ENCODE measurements at regions not wholly inside any gene's neighbourhood (a gene's known extent, or its start where the extent isn't known, plus 50 kb on each side); places are given as distances from the start of the nearest gene placed in this dataset.

- Mint-ChIP-seq H3K36me3 (ENCODE audit: low read depth) (no peaks in the 10 kb centered on the region), H3K4me3 (no peak overlapping the region), H3K4me1 (no peaks in the 10 kb centered on the region), H3K27ac (no peak overlapping the region), H3K9me3 (no peaks in the 10 kb centered on the region), H3K27me3 (ENCODE audit: insufficient read depth, low read depth, poor library complexity) (no peaks in the 10 kb centered on the region)
- Histone ChIP-seq H2AFZ (no peak overlapping the region), H4K20me1 (replicated peaks; ENCODE audit: insufficient read depth) (no peaks in the 10 kb centered on the region), H3F3A (replicated peaks; ENCODE audit: low read depth) (no peaks in the 10 kb centered on the region), H3K27me3 (ENCODE audit: insufficient read depth) (no peaks in the 10 kb centered on the region), H3K9me2 (ENCODE audit: insufficient read depth) (no peaks in the 10 kb centered on the region), H3K79me2 (replicated peaks; ENCODE audit: insufficient read depth) (no peaks in the 10 kb centered on the region), H3K27ac (ENCODE audit: low read depth) (no peak overlapping the region), H3K4me2 (no peak overlapping the region), H3K4me3 (no peak overlapping the region), H3K4me1 (ENCODE audit: insufficient read depth) (no peaks in the 10 kb centered on the region), H3K36me3 (ENCODE audit: insufficient read depth) (no peaks in the 10 kb centered on the region)
- no peak for DNase-seq (ENCODE audit: low spot score)
- no peak for ATAC-seq
- TF ChIP-seq NANOG (IDR thresholded peaks at IDR 0.05; ENCODE audit: borderline replicate concordance): no peak
- TF ChIP-seq CREB1 (CRISPR knock-in tag; IDR thresholded peaks at IDR 0.05; ENCODE audit: low read depth): no peak
- TF ChIP-seq, protein P1, sequence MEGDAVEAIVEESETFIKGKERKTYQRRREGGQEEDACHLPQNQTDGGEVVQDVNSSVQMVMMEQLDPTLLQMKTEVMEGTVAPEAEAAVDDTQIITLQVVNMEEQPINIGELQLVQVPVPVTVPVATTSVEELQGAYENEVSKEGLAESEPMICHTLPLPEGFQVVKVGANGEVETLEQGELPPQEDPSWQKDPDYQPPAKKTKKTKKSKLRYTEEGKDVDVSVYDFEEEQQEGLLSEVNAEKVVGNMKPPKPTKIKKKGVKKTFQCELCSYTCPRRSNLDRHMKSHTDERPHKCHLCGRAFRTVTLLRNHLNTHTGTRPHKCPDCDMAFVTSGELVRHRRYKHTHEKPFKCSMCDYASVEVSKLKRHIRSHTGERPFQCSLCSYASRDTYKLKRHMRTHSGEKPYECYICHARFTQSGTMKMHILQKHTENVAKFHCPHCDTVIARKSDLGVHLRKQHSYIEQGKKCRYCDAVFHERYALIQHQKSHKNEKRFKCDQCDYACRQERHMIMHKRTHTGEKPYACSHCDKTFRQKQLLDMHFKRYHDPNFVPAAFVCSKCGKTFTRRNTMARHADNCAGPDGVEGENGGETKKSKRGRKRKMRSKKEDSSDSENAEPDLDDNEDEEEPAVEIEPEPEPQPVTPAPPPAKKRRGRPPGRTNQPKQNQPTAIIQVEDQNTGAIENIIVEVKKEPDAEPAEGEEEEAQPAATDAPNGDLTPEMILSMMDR (conservative IDR thresholded peaks at IDR 0.05; ENCODE audit: low read depth in 2 of 2): no peak
- TF ChIP-seq STAT1 (IDR thresholded peaks at IDR 0.05; ENCODE audit: unreplicated experiment): no peak
- TF ChIP-seq, protein P2, sequence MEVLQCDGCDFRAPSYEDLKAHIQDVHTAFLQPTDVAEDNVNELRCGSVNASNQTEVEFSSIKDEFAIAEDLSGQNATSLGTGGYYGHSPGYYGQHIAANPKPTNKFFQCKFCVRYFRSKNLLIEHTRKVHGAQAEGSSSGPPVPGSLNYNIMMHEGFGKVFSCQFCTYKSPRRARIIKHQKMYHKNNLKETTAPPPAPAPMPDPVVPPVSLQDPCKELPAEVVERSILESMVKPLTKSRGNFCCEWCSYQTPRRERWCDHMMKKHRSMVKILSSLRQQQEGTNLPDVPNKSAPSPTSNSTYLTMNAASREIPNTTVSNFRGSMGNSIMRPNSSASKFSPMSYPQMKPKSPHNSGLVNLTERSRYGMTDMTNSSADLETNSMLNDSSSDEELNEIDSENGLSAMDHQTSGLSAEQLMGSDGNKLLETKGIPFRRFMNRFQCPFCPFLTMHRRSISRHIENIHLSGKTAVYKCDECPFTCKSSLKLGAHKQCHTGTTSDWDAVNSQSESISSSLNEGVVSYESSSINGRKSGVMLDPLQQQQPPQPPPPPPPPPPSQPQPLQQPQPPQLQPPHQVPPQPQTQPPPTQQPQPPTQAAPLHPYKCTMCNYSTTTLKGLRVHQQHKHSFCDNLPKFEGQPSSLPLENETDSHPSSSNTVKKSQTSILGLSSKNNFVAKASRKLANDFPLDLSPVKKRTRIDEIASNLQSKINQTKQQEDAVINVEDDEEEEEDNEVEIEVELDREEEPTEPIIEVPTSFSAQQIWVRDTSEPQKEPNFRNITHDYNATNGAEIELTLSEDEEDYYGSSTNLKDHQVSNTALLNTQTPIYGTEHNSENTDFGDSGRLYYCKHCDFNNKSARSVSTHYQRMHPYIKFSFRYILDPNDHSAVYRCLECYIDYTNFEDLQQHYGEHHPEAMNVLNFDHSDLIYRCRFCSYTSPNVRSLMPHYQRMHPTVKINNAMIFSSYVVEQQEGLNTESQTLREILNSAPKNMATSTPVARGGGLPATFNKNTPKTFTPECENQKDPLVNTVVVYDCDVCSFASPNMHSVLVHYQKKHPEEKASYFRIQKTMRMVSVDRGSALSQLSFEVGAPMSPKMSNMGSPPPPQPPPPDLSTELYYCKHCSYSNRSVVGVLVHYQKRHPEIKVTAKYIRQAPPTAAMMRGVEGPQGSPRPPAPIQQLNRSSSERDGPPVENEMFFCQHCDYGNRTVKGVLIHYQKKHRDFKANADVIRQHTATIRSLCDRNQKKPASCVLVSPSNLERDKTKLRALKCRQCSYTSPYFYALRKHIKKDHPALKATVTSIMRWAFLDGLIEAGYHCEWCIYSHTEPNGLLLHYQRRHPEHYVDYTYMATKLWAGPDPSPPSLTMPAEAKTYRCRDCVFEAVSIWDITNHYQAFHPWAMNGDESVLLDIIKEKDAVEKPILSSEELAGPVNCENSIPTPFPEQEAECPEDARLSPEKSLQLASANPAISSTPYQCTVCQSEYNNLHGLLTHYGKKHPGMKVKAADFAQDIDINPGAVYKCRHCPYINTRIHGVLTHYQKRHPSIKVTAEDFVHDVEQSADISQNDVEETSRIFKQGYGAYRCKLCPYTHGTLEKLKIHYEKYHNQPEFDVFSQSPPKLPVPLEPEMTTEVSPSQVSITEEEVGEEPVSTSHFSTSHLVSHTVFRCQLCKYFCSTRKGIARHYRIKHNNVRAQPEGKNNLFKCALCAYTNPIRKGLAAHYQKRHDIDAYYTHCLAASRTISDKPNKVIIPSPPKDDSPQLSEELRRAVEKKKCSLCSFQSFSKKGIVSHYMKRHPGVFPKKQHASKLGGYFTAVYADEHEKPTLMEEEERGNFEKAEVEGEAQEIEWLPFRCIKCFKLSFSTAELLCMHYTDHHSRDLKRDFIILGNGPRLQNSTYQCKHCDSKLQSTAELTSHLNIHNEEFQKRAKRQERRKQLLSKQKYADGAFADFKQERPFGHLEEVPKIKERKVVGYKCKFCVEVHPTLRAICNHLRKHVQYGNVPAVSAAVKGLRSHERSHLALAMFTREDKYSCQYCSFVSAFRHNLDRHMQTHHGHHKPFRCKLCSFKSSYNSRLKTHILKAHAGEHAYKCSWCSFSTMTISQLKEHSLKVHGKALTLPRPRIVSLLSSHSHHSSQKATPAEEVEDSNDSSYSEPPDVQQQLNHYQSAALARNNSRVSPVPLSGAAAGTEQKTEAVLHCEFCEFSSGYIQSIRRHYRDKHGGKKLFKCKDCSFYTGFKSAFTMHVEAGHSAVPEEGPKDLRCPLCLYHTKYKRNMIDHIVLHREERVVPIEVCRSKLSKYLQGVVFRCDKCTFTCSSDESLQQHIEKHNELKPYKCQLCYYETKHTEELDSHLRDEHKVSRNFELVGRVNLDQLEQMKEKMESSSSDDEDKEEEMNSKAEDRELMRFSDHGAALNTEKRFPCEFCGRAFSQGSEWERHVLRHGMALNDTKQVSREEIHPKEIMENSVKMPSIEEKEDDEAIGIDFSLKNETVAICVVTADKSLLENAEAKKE (CRISPR knock-in tag; IDR thresholded peaks at IDR 0.05): no peak
- no peak for TF ChIP-seq REST (IDR thresholded peaks at IDR 0.05; ENCODE audit: unreplicated experiment)
- no peak for TF ChIP-seq POLR2AphosphoS5 (IDR thresholded peaks at IDR 0.05; ENCODE audit: low read depth)
- TF ChIP-seq EZH2phosphoT487 (IDR thresholded peaks at IDR 0.05; ENCODE audit: unreplicated experiment): no peak
- TF ChIP-seq, protein P3, sequence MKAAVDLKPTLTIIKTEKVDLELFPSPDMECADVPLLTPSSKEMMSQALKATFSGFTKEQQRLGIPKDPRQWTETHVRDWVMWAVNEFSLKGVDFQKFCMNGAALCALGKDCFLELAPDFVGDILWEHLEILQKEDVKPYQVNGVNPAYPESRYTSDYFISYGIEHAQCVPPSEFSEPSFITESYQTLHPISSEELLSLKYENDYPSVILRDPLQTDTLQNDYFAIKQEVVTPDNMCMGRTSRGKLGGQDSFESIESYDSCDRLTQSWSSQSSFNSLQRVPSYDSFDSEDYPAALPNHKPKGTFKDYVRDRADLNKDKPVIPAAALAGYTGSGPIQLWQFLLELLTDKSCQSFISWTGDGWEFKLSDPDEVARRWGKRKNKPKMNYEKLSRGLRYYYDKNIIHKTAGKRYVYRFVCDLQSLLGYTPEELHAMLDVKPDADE (IDR thresholded peaks at IDR 0.05): no peak
- TF ChIP-seq ZNF331 (CRISPR knock-in tag; IDR thresholded peaks at IDR 0.05; ENCODE audit: low read depth): no peak
- TF ChIP-seq ZNF114 (CRISPR knock-in tag; IDR thresholded peaks at IDR 0.05): no peak
- no peak for TF ChIP-seq EZH2 (IDR thresholded peaks at IDR 0.05; ENCODE audit: low read depth, unreplicated experiment)
- TF ChIP-seq JUNB (IDR thresholded peaks at IDR 0.05; ENCODE audit: unreplicated experiment): no peak
These were observed 80.3 kb downstream of the POU3F4 start for GRCh38 chrX:83588409-83588808.
